Loucy (cell line): ENCODE measurements at regions not wholly inside any gene's neighbourhood (a gene's known extent, or its start where the extent isn't known, plus 50 kb on each side); places are given as distances from the start of the nearest gene placed in this dataset.

Experiments used
- H2AFZ ChIP-seq: fragments of 200-600 bp; sonication (generic); 2 replicates; pipeline ENCODE4 v1.6.0; 2016; ENCODE audit warnings: antibody characterized with exemption, mild to moderate bottlenecking, low read length, moderate library complexity
- H3F3A ChIP-seq: fragments of 200-600 bp; 2 replicates; pipeline ENCODE4 v1.6.0; 2016; ENCODE audit warnings: antibody characterized with exemption, low read depth, mild to moderate bottlenecking
- H3K27me3 ChIP-seq: fragments of 200-600 bp; sonication (generic); 2 replicates; pipeline ENCODE4 v1.6.1; 2014; ENCODE audit warnings: low read length, mild to moderate bottlenecking; ENCODE audit not compliant: insufficient read depth, poor library complexity, severe bottlenecking
- H3K36me3 ChIP-seq: fragments of 200-600 bp; sonication (generic); 2 replicates; pipeline ENCODE4 v1.6.1; 2016; ENCODE audit warnings: low read length; ENCODE audit not compliant: insufficient read depth
- H3K4me1 ChIP-seq: fragments of 200-600 bp; sonication (generic); 2 replicates; pipeline ENCODE4 v1.5.1; 2014; ENCODE audit warnings: low read length, mild to moderate bottlenecking; ENCODE audit not compliant: insufficient read depth, poor library complexity, severe bottlenecking
- H3K4me2 ChIP-seq: fragments of 200-600 bp; sonication (generic); 2 replicates; pipeline ENCODE4 v1.6.0; 2014; ENCODE audit warnings: antibody characterized with exemption, low read length, low read depth, mild to moderate bottlenecking; ENCODE audit not compliant: poor library complexity, severe bottlenecking
- H3K4me3 ChIP-seq: fragments of 200-600 bp; sonication (generic); 2 replicates; pipeline ENCODE4 v1.5.1; 2014; ENCODE audit warnings: low read length, mild to moderate bottlenecking, mixed read lengths; ENCODE audit not compliant: poor library complexity, severe bottlenecking
- H3K79me2 ChIP-seq: fragments of 200-600 bp; sonication (generic); 2 replicates; pipeline ENCODE4 v1.6.1; 2014; ENCODE audit warnings: low read length; ENCODE audit not compliant: insufficient read depth
- H3K9ac ChIP-seq: fragments of 200-600 bp; sonication (generic); 2 replicates; pipeline ENCODE4 v1.6.0; 2014; ENCODE audit warnings: mild to moderate bottlenecking, low read depth, low read length, moderate library complexity; ENCODE audit not compliant: poor library complexity, severe bottlenecking
- H3K9me2 ChIP-seq: fragments of 200-600 bp; sonication (generic); replicated peaks from 2 replicates; pipeline ENCODE4 v1.6.1; 2016; ENCODE audit warnings: low read depth, low read length, mixed read lengths
- H3K9me3 ChIP-seq: fragments of 200-600 bp; sonication (generic); 2 replicates; pipeline ENCODE4 v1.6.1; 2014; ENCODE audit warnings: mild to moderate bottlenecking, antibody characterized with exemption, low read length, low read depth; ENCODE audit not compliant: insufficient read depth
- H4K20me1 ChIP-seq: fragments of 200-600 bp; sonication (generic); 2 replicates; pipeline ENCODE4 v1.6.0; 2014; ENCODE audit warnings: antibody characterized with exemption, low read length, mild to moderate bottlenecking; ENCODE audit not compliant: insufficient read depth, poor library complexity, severe bottlenecking
- CTCF ChIP-seq: fragments of 200-600 bp; sonication (generic); conservative IDR thresholded peaks from 2 replicates; pipeline ENCODE4 v1.5.1; 2014; ENCODE audit warnings: mild to moderate bottlenecking, antibody characterized with exemption, low read length
- EZH2phosphoT487 ChIP-seq: fragments of 200-600 bp; IDR thresholded peaks from 2 replicates; pipeline ENCODE4 v1.6.1; 2018; ENCODE audit warnings: antibody characterized with exemption, mild to moderate bottlenecking, moderate library complexity, borderline replicate concordance

- no peaks in the 10 kb centered on the region for H4K20me1 ChIP-seq
- no peaks in the 10 kb centered on the region for H3K9me2 ChIP-seq
- no peak for TF ChIP-seq EZH2phosphoT487
- no peak for TF ChIP-seq CTCF
- no peaks in the 10 kb centered on the region for H3F3A ChIP-seq
- H3K9ac ChIP-seq, result no peak overlapping the region
- H3K36me3 ChIP-seq, result no peaks in the 10 kb centered on the region
- no peak overlapping the region for H3K4me2 ChIP-seq
- H3K9me3 ChIP-seq, result no peaks in the 10 kb centered on the region
- H3K79me2 ChIP-seq, result no peaks in the 10 kb centered on the region
- H3K4me3 ChIP-seq, result no peak overlapping the region
- H2AFZ ChIP-seq, result no peak overlapping the region
- H3K4me1 ChIP-seq, result no peaks in the 10 kb centered on the region
- no peaks in the 10 kb centered on the region for H3K27me3 ChIP-seq
These were observed 525.8 kb downstream of the ZNF33B start for GRCh38 chr10:42112331-42113157.

- no peaks in the 10 kb centered on the region for H3K27me3 ChIP-seq
- no peak overlapping the region for H3K4me3 ChIP-seq
- H3K36me3 ChIP-seq, result no peaks in the 10 kb centered on the region
- no peaks in the 10 kb centered on the region for H3F3A ChIP-seq
- no peaks in the 10 kb centered on the region for H4K20me1 ChIP-seq
- no peaks in the 10 kb centered on the region for H3K79me2 ChIP-seq
- no peaks in the 10 kb centered on the region for H3K4me1 ChIP-seq
- no peak overlapping the region for H3K9ac ChIP-seq
- no peaks in the 10 kb centered on the region for H3K9me3 ChIP-seq
- H3K9me2 ChIP-seq, result no peaks in the 10 kb centered on the region
- no peak for TF ChIP-seq EZH2phosphoT487
- no peak for TF ChIP-seq CTCF
- no peak overlapping the region for H2AFZ ChIP-seq
- H3K4me2 ChIP-seq, result no peak overlapping the region
These were observed 526.6 kb downstream of the ZNF33B start for GRCh38 chr10:42111661-42112330.

- TF ChIP-seq CTCF, result no peak
- TF ChIP-seq EZH2phosphoT487, result no peak
- Histone ChIP-seq H3K9me3 (no peaks in the 10 kb centered on the region), H2AFZ (no peak overlapping the region), H3K4me2 (no peak overlapping the region), H3K9ac (no peak overlapping the region), H4K20me1 (no peaks in the 10 kb centered on the region), H3K27me3 (no peaks in the 10 kb centered on the region), H3K9me2 (no peaks in the 10 kb centered on the region), H3K4me3 (no peak overlapping the region), H3K79me2 (no peaks in the 10 kb centered on the region), H3K4me1 (no peaks in the 10 kb centered on the region), H3F3A (no peaks in the 10 kb centered on the region), H3K36me3 (no peaks in the 10 kb centered on the region)
These were observed 527.3 kb downstream of the ZNF33B start for GRCh38 chr10:42111076-42111475.
